Memory B cell (primary cell): ENCODE measurements at regions not wholly inside any gene's neighbourhood (a gene's known extent, or its start where the extent isn't known, plus 50 kb on each side); places are given as distances from the start of the nearest gene placed in this dataset.

Experiments
- ATAC-seq: fragments of 150-1000 bp; cut with Tn5 transposase; 2 replicates; pipeline ENCODE4 v1.10.0; 2021; ENCODE audit warnings: low read depth, mild to moderate bottlenecking, moderate library complexity
- DNase-seq, 2 donors: peaks; one replicate each; pipeline ENCODE4 v3.0.0; 2022; ENCODE audit warnings: low spot score in 2 of 2
- H3K27ac Mint-ChIP-seq: one replicate; pipeline ENCODE4 v1.8.0; 2022; ENCODE audit warnings: mild to moderate bottlenecking, moderate library complexity, mixed read lengths
- H3K27me3 Mint-ChIP-seq: one replicate; pipeline ENCODE4 v1.8.0; 2022; ENCODE audit warnings: mixed read lengths
- H3K36me3 Mint-ChIP-seq: one replicate; pipeline ENCODE4 v1.8.0; 2022; ENCODE audit warnings: mild to moderate bottlenecking, mixed read lengths
- H3K4me1 Mint-ChIP-seq: one replicate; pipeline ENCODE4 v1.8.0; 2022; ENCODE audit warnings: mixed read lengths
- H3K4me3 Mint-ChIP-seq: one replicate; pipeline ENCODE4 v1.8.0; 2022; ENCODE audit warnings: mild to moderate bottlenecking, moderate library complexity, mixed read lengths
- H3K9me3 Mint-ChIP-seq: one replicate; pipeline ENCODE4 v1.8.0; 2022; ENCODE audit warnings: mixed read lengths

GRCh38 chr1:55931081-55931940 lies 648.1 kb downstream of the PLPP3 start:
- no peak overlapping the region for H3K27ac Mint-ChIP-seq
- peaks cover 1% of the 10 kb centered on the region for H3K36me3 Mint-ChIP-seq
- DNase-seq: no peak
- no peak overlapping the region for H3K4me3 Mint-ChIP-seq
- H3K9me3 Mint-ChIP-seq: peaks cover 3% of the 10 kb centered on the region
- peaks cover 5% of the 10 kb centered on the region for H3K27me3 Mint-ChIP-seq
- ATAC-seq: no peak
- no peaks in the 10 kb centered on the region for H3K4me1 Mint-ChIP-seq

GRCh38 chr1:55929652-55930051 lies 649.7 kb downstream of the PLPP3 start:
- H3K4me3 Mint-ChIP-seq: no peak overlapping the region
- H3K27me3 Mint-ChIP-seq: peaks cover 5% of the 10 kb centered on the region
- H3K36me3 Mint-ChIP-seq: no peaks in the 10 kb centered on the region
- DNase-seq: no peak
- no peak for ATAC-seq
- no peaks in the 10 kb centered on the region for H3K4me1 Mint-ChIP-seq
- peaks cover 1% of the 10 kb centered on the region for H3K9me3 Mint-ChIP-seq
- H3K27ac Mint-ChIP-seq: no peak overlapping the region

DNA sequence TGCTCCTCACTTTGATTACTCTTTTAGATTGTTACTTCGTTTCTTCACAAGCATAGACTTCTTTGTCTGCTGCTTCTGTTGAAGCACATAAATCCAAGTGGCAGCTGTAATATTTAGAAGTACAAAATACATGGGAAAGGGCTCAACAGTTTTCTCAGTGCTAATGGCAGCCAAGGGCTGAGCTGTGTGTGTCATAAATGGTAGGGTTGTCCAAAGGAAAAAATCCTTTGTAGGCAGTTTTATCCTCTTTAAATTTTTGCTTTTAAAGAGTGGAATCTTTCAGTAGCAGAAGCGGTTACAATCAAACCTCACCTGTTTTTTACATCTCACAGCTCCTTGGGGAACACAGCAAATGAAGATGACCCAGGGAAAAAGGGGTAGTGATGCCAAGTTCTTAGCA lies 650.8 kb downstream of the PLPP3 start:
- DNase-seq: no peak
- H3K36me3 Mint-ChIP-seq: no peaks in the 10 kb centered on the region
- no peak overlapping the region for H3K27ac Mint-ChIP-seq
- H3K27me3 Mint-ChIP-seq: peaks cover 5% of the 10 kb centered on the region
- no peak for ATAC-seq
- no peak overlapping the region for H3K4me3 Mint-ChIP-seq
- no peaks in the 10 kb centered on the region for H3K4me1 Mint-ChIP-seq
- no peaks in the 10 kb centered on the region for H3K9me3 Mint-ChIP-seq

DNA sequence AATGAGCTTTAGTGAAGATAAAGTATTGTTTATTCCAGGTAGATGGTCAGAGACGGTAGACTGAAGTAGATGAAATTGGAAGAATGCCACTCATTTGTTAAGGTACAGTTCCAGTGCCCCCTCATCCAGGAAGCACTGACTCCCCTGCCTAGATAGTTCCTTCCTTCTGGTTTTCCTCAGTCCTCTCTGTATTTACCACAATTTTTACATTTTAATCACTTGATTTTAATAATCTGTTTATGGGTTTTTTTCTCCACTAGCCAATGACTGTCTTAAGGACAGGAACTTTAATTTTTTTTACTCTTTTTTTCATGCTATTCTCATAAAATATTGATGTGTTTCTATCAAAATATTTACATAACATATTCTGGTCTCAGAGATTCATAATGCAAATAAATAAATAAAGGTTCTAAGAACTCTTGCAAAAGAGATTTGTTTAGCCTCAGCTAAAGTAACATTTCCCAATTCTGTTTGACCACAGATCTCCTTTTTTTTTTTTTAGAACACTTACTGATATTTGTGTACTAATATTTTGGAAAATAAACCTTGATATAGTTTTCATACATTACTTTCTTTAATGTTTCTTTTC lies 651.6 kb downstream of the PLPP3 start:
- DNase-seq: no peak
- peaks cover 5% of the 10 kb centered on the region for H3K27me3 Mint-ChIP-seq
- no peak overlapping the region for H3K4me3 Mint-ChIP-seq
- H3K36me3 Mint-ChIP-seq: no peaks in the 10 kb centered on the region
- H3K9me3 Mint-ChIP-seq: no peaks in the 10 kb centered on the region
- no peak overlapping the region for H3K27ac Mint-ChIP-seq
- no peak for ATAC-seq
- no peaks in the 10 kb centered on the region for H3K4me1 Mint-ChIP-seq

- ATAC-seq (no peak), DNase-seq (no peak)
- Mint-ChIP-seq H3K9me3 (no peaks in the 10 kb centered on the region), H3K36me3 (no peaks in the 10 kb centered on the region), H3K27me3 (peaks cover 5% of the 10 kb centered on the region), H3K4me3 (no peak overlapping the region), H3K27ac (no peak overlapping the region), H3K4me1 (no peaks in the 10 kb centered on the region)
These were observed 652.4 kb downstream of the PLPP3 start for GRCh38 chr1:55926906-55927471.

GRCh38 chr1:55916907-55917306 lies 662.5 kb downstream of the PLPP3 start:
- DNase-seq: no peak
- H3K27me3 Mint-ChIP-seq: peaks cover 8% of the 10 kb centered on the region
- no peak overlapping the region for H3K27ac Mint-ChIP-seq
- no peak overlapping the region for H3K4me3 Mint-ChIP-seq
- ATAC-seq: no peak
- no peaks in the 10 kb centered on the region for H3K36me3 Mint-ChIP-seq
- no peaks in the 10 kb centered on the region for H3K4me1 Mint-ChIP-seq
- H3K9me3 Mint-ChIP-seq: no peaks in the 10 kb centered on the region

DNA sequence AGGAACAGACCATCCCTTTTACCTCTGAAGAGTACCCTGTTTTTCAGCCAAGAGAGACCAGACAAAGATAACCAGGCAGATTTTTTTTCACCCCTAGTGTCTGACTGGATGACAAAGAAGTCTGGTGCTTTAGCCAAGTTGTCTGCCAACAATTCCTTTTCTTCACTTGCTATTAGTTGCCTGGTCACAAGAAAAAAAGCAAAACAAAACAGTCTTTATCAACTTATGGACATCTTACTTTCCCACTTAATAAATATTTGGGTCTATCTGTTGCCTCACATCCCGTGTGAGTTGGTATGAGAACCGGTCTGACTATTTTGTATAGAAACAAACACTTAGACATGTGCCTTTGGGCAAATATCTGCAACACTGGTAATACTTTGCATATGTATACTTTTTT lies 662.9 kb downstream of the PLPP3 start:
- Mint-ChIP-seq H3K9me3 (no peaks in the 10 kb centered on the region), H3K27ac (no peak overlapping the region), H3K4me3 (no peak overlapping the region), H3K36me3 (no peaks in the 10 kb centered on the region), H3K27me3 (peaks cover 8% of the 10 kb centered on the region), H3K4me1 (no peaks in the 10 kb centered on the region)
- ATAC-seq: no peak
- no peak for DNase-seq

- no peaks in the 10 kb centered on the region for H3K4me1 Mint-ChIP-seq
- no peak for ATAC-seq
- no peak for DNase-seq
- H3K9me3 Mint-ChIP-seq: no peaks in the 10 kb centered on the region
- no peak overlapping the region for H3K27ac Mint-ChIP-seq
- H3K36me3 Mint-ChIP-seq: no peaks in the 10 kb centered on the region
- H3K4me3 Mint-ChIP-seq: no peak overlapping the region
- peaks cover 5% of the 10 kb centered on the region for H3K27me3 Mint-ChIP-seq
These were observed 665.8 kb downstream of the PLPP3 start for GRCh38 chr1:55913565-55913964.

GRCh38 chr1:55912438-55912837 lies 666.9 kb downstream of the PLPP3 start:
- no peak for DNase-seq
- H3K4me1 Mint-ChIP-seq: no peaks in the 10 kb centered on the region
- peaks cover 8% of the 10 kb centered on the region for H3K27me3 Mint-ChIP-seq
- H3K36me3 Mint-ChIP-seq: no peaks in the 10 kb centered on the region
- no peak for ATAC-seq
- no peak overlapping the region for H3K27ac Mint-ChIP-seq
- no peak overlapping the region for H3K4me3 Mint-ChIP-seq
- H3K9me3 Mint-ChIP-seq: no peaks in the 10 kb centered on the region

- H3K36me3 Mint-ChIP-seq: no peaks in the 10 kb centered on the region
- no peak overlapping the region for H3K27ac Mint-ChIP-seq
- H3K4me3 Mint-ChIP-seq: no peak overlapping the region
- peaks cover 3% of the 10 kb centered on the region for H3K27me3 Mint-ChIP-seq
- peaks cover 1% of the 10 kb centered on the region for H3K9me3 Mint-ChIP-seq
- H3K4me1 Mint-ChIP-seq: no peaks in the 10 kb centered on the region
- no peak for DNase-seq
- ATAC-seq: no peak
These were observed 674.8 kb downstream of the PLPP3 start for GRCh38 chr1:55904541-55904940.

GRCh38 chr1:55898181-55898580 lies 681.2 kb downstream of the PLPP3 start:
- Mint-ChIP-seq H3K4me1 (no peaks in the 10 kb centered on the region), H3K27ac (no peak overlapping the region), H3K9me3 (peaks cover 7% of the 10 kb centered on the region), H3K27me3 (peaks cover 2% of the 10 kb centered on the region), H3K4me3 (no peak overlapping the region), H3K36me3 (no peaks in the 10 kb centered on the region)
- ATAC-seq (no peak), DNase-seq (no peak)

- no peaks in the 10 kb centered on the region for H3K36me3 Mint-ChIP-seq
- no peaks in the 10 kb centered on the region for H3K4me1 Mint-ChIP-seq
- no peak overlapping the region for H3K27ac Mint-ChIP-seq
- DNase-seq (no peak), ATAC-seq (no peak)
- peaks cover 17% of the 10 kb centered on the region for H3K9me3 Mint-ChIP-seq
- peaks cover 7% of the 10 kb centered on the region for H3K27me3 Mint-ChIP-seq
- no peak overlapping the region for H3K4me3 Mint-ChIP-seq
These were observed 681.0 kb upstream of the USP24 start for GRCh38 chr1:55896210-55896609.

- Mint-ChIP-seq H3K9me3 (peaks cover 16% of the 10 kb centered on the region), H3K4me1 (no peaks in the 10 kb centered on the region), H3K4me3 (no peak overlapping the region), H3K36me3 (no peaks in the 10 kb centered on the region), H3K27me3 (peaks cover 7% of the 10 kb centered on the region), H3K27ac (no peak overlapping the region)
- DNase-seq: no peak
- ATAC-seq: no peak
These were observed 679.4 kb upstream of the USP24 start for GRCh38 chr1:55894521-55894920.

DNA sequence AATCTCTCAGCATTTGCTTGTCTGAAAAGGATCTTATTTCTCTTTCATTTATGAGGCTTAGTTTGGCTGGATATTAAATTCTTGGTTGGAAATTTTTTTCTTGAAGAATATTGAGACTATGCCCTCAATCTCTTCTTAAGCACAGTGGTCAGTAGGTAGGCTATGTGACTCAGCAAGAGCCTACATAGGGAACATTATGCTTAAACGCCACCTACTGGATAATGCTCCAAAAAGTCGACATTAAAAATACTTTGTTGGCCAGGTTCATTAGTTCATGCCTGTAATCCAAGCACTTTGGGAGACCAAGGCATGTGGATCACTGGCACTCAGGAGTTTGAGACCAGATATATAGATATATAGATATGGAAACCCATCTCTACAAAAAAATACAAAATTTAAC lies 678.0 kb upstream of the USP24 start:
- ATAC-seq (no peak), DNase-seq (no peak)
- Mint-ChIP-seq H3K4me1 (no peaks in the 10 kb centered on the region), H3K36me3 (no peaks in the 10 kb centered on the region), H3K27me3 (peaks cover 7% of the 10 kb centered on the region), H3K27ac (no peak overlapping the region), H3K9me3 (peaks cover 16% of the 10 kb centered on the region), H3K4me3 (no peak overlapping the region)
